PFSK-1 (cell line): ENCODE measurements at regions not wholly inside any gene's neighbourhood (a gene's known extent, or its start where the extent isn't known, plus 50 kb on each side); places are given as distances from the start of the nearest gene placed in this dataset.

ENCODE experiments used
- FOXP2 ChIP-seq: optimal IDR thresholded peaks from 2 replicates; pipeline ENCODE3; 2011; ENCODE audit warnings: borderline replicate concordance, control low read depth, inconsistent platforms; ENCODE audit not compliant: insufficient read depth; ENCODE audit errors: extremely low read length, extremely low read depth
- POLR2AphosphoS5 ChIP-seq: IDR thresholded peaks from 2 replicates; pipeline ENCODE4 v1.6.1; 2012; ENCODE audit warnings: low read depth, mild to moderate bottlenecking, control low read depth, low read length, moderate library complexity
- SIN3A ChIP-seq: IDR thresholded peaks from 2 replicates; pipeline ENCODE4 v1.6.1; 2012; ENCODE audit warnings: mild to moderate bottlenecking, low read length, moderate library complexity, borderline replicate concordance; ENCODE audit not compliant: insufficient read depth
- TAF1 ChIP-seq: IDR thresholded peaks from 2 replicates; pipeline ENCODE4 v1.6.1; 2012; ENCODE audit warnings: low read length, control low read depth, borderline replicate concordance; ENCODE audit not compliant: insufficient read depth
- TF ChIP-seq, protein P1 (sequence below), 2 experiments: IDR thresholded peaks; 2 replicates each; pipeline versions ENCODE4 v1.6.1 to v1.8.0; 2011 to 2012; ENCODE audit warnings: low read depth in 2 of 2, low read length in 2 of 2, control low read depth in 1 of 2, inconsistent platforms in 1 of 2, mild to moderate bottlenecking in 1 of 2, moderate library complexity in 1 of 2; ENCODE audit not compliant: insufficient read depth in 1 of 2

DNA sequence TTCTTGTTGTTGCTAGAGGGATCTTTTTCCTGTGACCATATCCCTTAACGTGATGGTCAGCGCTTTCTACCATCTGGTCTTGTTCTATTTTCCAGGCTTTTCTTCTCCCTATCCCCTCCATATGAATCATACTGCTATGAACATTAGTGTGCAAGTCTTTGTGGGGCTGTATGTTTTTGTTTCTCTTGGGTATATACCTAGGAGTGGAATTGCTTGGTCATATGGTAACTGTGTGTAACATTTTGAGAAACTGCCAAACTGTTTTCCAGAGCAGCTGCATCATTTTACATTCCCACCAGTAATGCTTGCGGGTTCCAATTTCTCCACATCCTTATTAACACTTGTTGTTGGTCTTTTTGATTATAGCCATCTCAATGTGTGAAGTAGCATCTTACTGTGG, 121.4 kb downstream of the SPRY1 start:
- TF ChIP-seq, protein P1, sequence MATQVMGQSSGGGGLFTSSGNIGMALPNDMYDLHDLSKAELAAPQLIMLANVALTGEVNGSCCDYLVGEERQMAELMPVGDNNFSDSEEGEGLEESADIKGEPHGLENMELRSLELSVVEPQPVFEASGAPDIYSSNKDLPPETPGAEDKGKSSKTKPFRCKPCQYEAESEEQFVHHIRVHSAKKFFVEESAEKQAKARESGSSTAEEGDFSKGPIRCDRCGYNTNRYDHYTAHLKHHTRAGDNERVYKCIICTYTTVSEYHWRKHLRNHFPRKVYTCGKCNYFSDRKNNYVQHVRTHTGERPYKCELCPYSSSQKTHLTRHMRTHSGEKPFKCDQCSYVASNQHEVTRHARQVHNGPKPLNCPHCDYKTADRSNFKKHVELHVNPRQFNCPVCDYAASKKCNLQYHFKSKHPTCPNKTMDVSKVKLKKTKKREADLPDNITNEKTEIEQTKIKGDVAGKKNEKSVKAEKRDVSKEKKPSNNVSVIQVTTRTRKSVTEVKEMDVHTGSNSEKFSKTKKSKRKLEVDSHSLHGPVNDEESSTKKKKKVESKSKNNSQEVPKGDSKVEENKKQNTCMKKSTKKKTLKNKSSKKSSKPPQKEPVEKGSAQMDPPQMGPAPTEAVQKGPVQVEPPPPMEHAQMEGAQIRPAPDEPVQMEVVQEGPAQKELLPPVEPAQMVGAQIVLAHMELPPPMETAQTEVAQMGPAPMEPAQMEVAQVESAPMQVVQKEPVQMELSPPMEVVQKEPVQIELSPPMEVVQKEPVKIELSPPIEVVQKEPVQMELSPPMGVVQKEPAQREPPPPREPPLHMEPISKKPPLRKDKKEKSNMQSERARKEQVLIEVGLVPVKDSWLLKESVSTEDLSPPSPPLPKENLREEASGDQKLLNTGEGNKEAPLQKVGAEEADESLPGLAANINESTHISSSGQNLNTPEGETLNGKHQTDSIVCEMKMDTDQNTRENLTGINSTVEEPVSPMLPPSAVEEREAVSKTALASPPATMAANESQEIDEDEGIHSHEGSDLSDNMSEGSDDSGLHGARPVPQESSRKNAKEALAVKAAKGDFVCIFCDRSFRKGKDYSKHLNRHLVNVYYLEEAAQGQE (IDR thresholded peaks at IDR 0.05; ENCODE audit: insufficient read depth in 1 of 2, low read depth in 2 of 2, low read length in 2 of 2) = no peak
- TF ChIP-seq SIN3A (no peak), POLR2AphosphoS5 (no peak), TAF1 (no peak), FOXP2 (no peak)

DNA sequence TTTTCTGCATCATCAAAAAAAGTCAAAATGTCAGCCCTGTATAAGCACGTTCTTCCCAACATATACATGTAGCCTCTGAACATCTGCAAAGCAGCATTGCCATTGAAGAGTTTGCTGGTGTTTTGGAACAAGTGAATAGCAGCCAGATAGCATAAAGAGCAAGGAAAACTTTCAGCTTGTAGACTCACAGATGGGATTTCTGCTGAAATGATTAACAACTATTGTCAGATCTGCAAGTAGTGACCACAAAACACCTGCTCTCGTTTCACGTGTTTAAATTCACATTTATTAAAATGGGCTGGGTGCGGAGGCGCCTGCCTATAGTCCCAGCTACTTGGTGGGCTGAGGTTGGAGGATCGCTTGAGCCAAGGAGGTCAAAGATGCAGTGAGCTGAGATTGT, 123.7 kb downstream of the SPRY1 start:
- TF ChIP-seq TAF1 (no peak), POLR2AphosphoS5 (no peak), FOXP2 (no peak), SIN3A (no peak)
- TF ChIP-seq, protein P1 (IDR thresholded peaks at IDR 0.05; ENCODE audit: insufficient read depth in 1 of 2, low read depth in 2 of 2, low read length in 2 of 2) = no peak

DNA sequence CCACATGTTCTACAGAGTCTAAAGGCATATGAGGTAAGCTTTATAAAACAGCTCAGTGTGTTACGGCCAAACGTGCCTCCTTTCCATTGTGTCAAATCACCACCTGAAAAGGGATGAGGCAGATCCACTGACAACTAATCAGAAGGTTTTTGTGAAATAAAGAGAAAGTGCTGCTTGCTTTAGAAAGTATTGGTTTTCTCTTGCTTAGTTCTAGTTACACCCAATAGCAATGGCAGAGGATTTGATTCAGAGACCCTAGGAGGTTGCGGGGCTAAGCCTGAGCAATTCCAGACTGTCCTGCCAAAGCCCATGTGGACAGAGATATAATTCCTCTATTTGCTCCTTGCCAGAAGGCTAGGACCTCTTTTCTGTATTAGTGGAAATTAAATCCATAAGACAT, 125.5 kb downstream of the SPRY1 start:
- TF ChIP-seq FOXP2 = no peak
- TF ChIP-seq, protein P1 (IDR thresholded peaks at IDR 0.05; ENCODE audit: insufficient read depth in 1 of 2, low read depth in 2 of 2, low read length in 2 of 2) = no peak
- no peak for TF ChIP-seq SIN3A
- TF ChIP-seq TAF1 = no peak
- TF ChIP-seq POLR2AphosphoS5 = no peak

DNA sequence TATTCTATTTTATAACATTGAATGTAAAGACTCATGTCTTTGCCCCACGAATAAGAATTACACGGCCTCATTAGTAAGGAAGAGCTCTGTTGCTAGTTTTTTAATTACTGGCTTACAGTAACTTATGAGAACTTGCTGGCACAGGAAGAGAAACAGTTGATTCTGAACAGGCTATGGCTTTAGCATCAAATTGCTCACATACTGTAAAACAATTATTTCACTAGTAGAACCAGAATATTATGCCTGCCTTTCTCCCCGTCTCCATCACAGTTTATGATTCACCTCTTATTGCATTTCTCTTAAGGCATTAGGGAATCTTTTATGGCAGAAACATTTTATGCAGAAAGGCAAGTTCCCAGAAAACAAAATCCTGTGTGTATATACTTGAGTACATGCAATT, 126.1 kb downstream of the SPRY1 start:
- TF ChIP-seq TAF1 (no peak), FOXP2 (no peak), SIN3A (no peak), POLR2AphosphoS5 (no peak)
- TF ChIP-seq, protein P1 (IDR thresholded peaks at IDR 0.05; ENCODE audit: insufficient read depth in 1 of 2, low read depth in 2 of 2, low read length in 2 of 2) = no peak

DNA sequence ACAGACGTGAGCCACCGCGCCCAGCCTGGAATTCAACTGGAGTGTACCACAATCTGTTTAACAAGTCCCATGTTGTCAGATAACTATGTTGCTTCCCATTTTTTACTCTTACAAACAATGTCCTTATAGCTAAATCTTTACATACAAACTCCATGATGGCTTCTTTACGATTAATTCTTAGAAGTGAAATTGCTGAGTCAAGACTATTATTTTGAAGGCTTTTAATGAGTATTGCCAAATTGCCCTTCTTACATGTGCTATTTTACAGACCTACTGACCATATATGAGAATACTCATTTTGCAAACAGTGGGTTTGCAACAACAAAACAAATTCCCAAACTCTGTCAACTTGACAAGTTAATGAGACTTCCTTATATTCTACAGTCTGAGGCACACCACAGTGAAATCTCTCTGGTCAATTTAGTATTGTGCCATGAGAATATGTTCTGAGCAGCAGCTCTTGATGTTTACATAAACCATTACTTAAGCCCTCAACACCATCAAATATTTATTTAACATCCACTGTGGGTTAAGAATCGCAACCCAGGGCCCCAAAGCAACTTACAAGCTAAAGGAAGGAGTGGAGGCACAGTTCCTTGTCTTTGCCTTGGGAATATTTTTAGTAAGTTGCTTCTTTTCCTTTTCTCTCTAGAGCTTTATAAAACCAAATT, 128.5 kb downstream of the SPRY1 start:
- TF ChIP-seq FOXP2 (no peak), POLR2AphosphoS5 (no peak), SIN3A (no peak), TAF1 (no peak)
- TF ChIP-seq, protein P1 (IDR thresholded peaks at IDR 0.05; ENCODE audit: insufficient read depth in 1 of 2, low read depth in 2 of 2, low read length in 2 of 2) = no peak
